SK-N-SH (cell line): ENCODE measurements at regions not wholly inside any gene's neighbourhood (a gene's known extent, or its start where the extent isn't known, plus 50 kb on each side); places are given as distances from the start of the nearest gene placed in this dataset.

Experiments used
- CTCF ChIA-PET: fragments of 300-600, 350-600 bp; formaldehyde crosslinking; extraction: SDS; loops from one replicate; lab custom pipeline; 2021; lab: Yijun Ruan, JAX
- POLR2A ChIA-PET: fragments of 350-600 bp; sonication (Branson Sonifier 250); formaldehyde crosslinking; extraction: SDS; loops from one replicate; lab custom pipeline; 2020; ENCODE audit warnings: antibody characterized with exemption, inconsistent platforms; lab: Yijun Ruan, JAX
- DNase-seq: peaks from one replicate; pipeline ENCODE4 v3.0.0; 2012
- H2AFZ ChIP-seq: fragments of 200-600 bp; sonication (generic); 2 replicates; pipeline ENCODE4 v1.8.1; 2016; ENCODE audit warnings: antibody characterized with exemption, mild to moderate bottlenecking, low read depth
- H3F3A ChIP-seq: fragments of 200-600 bp; sonication (generic); replicated peaks from 2 replicates; pipeline ENCODE3; 2016; ENCODE audit warnings: antibody characterized with exemption, mild to moderate bottlenecking; ENCODE audit not compliant: insufficient read depth
- H3K27ac ChIP-seq, 2 experiments: fragments of 200-500 bp in 1 of 2; fragments of 200-600 bp in 1 of 2; sonication (Bioruptor generic) in 1 of 2; sonication (generic), shearing (Covaris generic) in 1 of 2; 2 replicates each; pipeline versions ENCODE4 v1.5.1 to v1.6.1; 2014 to 2016; ENCODE audit warnings: low read depth in 2 of 2, inconsistent platforms in 1 of 2, low read length in 1 of 2, mild to moderate bottlenecking in 1 of 2, mixed read lengths in 1 of 2
- H3K27me3 ChIP-seq: fragments of 200-600 bp; sonication (generic), shearing (Covaris generic); 2 replicates; pipeline ENCODE4 v1.6.1; 2016; ENCODE audit warnings: mixed run types; ENCODE audit not compliant: insufficient read depth
- H3K36me3 ChIP-seq, 2 experiments: fragments of 200-500 bp in 1 of 2; fragments of 200-600 bp in 1 of 2; sonication (Bioruptor generic) in 1 of 2; sonication (generic) in 1 of 2; replicated peaks in 1 of 2; 2 replicates each; pipeline versions ENCODE3 to v1.5.1; 2014 to 2016; ENCODE audit warnings: low read length in 1 of 2, mild to moderate bottlenecking in 1 of 2; ENCODE audit not compliant: insufficient read depth in 2 of 2, control insufficient read depth in 1 of 2
- H3K4me1 ChIP-seq, 2 experiments: fragments of 200-500 bp in 1 of 2; fragments of 200-600 bp in 1 of 2; sonication (Bioruptor generic) in 1 of 2; sonication (generic), shearing (Covaris generic) in 1 of 2; 2 replicates each; pipeline versions ENCODE4 v1.5.1 to v1.6.1; 2014 to 2016; ENCODE audit warnings: low read depth in 1 of 2, low read length in 1 of 2, mixed run types in 1 of 2; ENCODE audit not compliant: insufficient read depth in 2 of 2, control insufficient read depth in 1 of 2
- H3K4me2 ChIP-seq: fragments of 200-600 bp; sonication (generic), shearing (Covaris generic); 2 replicates; pipeline ENCODE4 v1.6.1; 2017; ENCODE audit warnings: mixed run types
- H3K4me3 ChIP-seq, 2 experiments: fragments of 200-500 bp in 1 of 2; fragments of 200-600 bp in 1 of 2; sonication (Bioruptor generic) in 1 of 2; sonication (generic), shearing (Covaris generic) in 1 of 2; 2 replicates each; pipeline versions ENCODE4 v1.5.1 to v1.8.1; 2014 to 2016; ENCODE audit warnings: low read depth in 2 of 2, inconsistent platforms in 1 of 2, low read length in 1 of 2, mild to moderate bottlenecking in 1 of 2, mixed read lengths in 1 of 2, moderate library complexity in 1 of 2
- H3K79me2 ChIP-seq: fragments of 200-600 bp; sonication (generic); 2 replicates; pipeline ENCODE4 v1.8.1; 2017; ENCODE audit warnings: mild to moderate bottlenecking; ENCODE audit not compliant: insufficient read depth
- H3K9ac ChIP-seq: fragments of 200-600 bp; sonication (generic); 2 replicates; pipeline ENCODE4 v1.6.1; 2017; ENCODE audit warnings: mixed run types
- H3K9me2 ChIP-seq: fragments of 200-600 bp; sonication (generic); 2 replicates; pipeline ENCODE4 v1.6.1; 2017; ENCODE audit warnings: mixed run types
- H3K9me3 ChIP-seq: fragments of 200-600 bp; sonication (generic); 2 replicates; pipeline ENCODE4 v1.6.1; 2017; ENCODE audit warnings: mixed run types, mild to moderate bottlenecking, moderate library complexity
- H4K20me1 ChIP-seq: fragments of 200-600 bp; sonication (generic); 2 replicates; pipeline ENCODE4 v1.6.1; 2017; ENCODE audit warnings: mild to moderate bottlenecking, mixed run types; ENCODE audit not compliant: insufficient read depth
- CTCF ChIP-seq: fragments of 200-600 bp; sonication (generic); IDR thresholded peaks from 2 replicates; pipeline ENCODE4 v1.6.1; 2017; ENCODE audit warnings: antibody characterized with exemption, mild to moderate bottlenecking, moderate library complexity
- ELF1 ChIP-seq: IDR thresholded peaks from 2 replicates; pipeline ENCODE4 v1.4.0; 2012
- EP300 ChIP-seq, 2 experiments: IDR thresholded peaks; 2 replicates each; pipeline versions ENCODE4 v1.4.0 to v1.6.1; 2012; ENCODE audit warnings: borderline replicate concordance in 1 of 2, low read depth in 1 of 2, low read length in 1 of 2
- EZH2phosphoT487 ChIP-seq: fragments of 200-600 bp; sonication (generic); IDR thresholded peaks from 2 replicates; pipeline ENCODE4 v1.6.1; 2017; ENCODE audit warnings: low read depth, mixed run types, mild to moderate bottlenecking, antibody characterized with exemption, moderate library complexity, borderline replicate concordance
- FOXM1 ChIP-seq: IDR thresholded peaks from 2 replicates; pipeline ENCODE4 v1.4.0; 2012; ENCODE audit warnings: low read depth, mild to moderate bottlenecking
- GABPA ChIP-seq: IDR thresholded peaks from 2 replicates; pipeline ENCODE4 v1.4.0; 2012; ENCODE audit warnings: low read depth, mild to moderate bottlenecking
- GATA2 ChIP-seq: sonication (generic); formaldehyde crosslinking; IDR thresholded peaks from 2 replicates; pipeline ENCODE4 v1.5.0; 2020; ENCODE audit warnings: mild to moderate bottlenecking, missing genetic modification reagents
- MAX ChIP-seq: IDR thresholded peaks from 2 replicates; pipeline ENCODE4 v1.4.0; 2012; ENCODE audit warnings: low read depth
- MEF2A ChIP-seq: IDR thresholded peaks from 2 replicates; pipeline ENCODE4 v1.4.0; 2012; ENCODE audit warnings: low read depth, borderline replicate concordance
- NFIC ChIP-seq: IDR thresholded peaks from 2 replicates; pipeline ENCODE4 v1.4.0; 2012; ENCODE audit warnings: borderline replicate concordance
- NRF1 ChIP-seq: IDR thresholded peaks from 2 replicates; pipeline ENCODE4 v1.6.1; 2012; ENCODE audit warnings: low read depth, mild to moderate bottlenecking, low read length
- RAD21 ChIP-seq: IDR thresholded peaks from 2 replicates; pipeline ENCODE4 v1.6.1; 2012; ENCODE audit warnings: mild to moderate bottlenecking, low read length
- REST ChIP-seq: IDR thresholded peaks from 2 replicates; pipeline ENCODE4 v1.6.1; 2012; ENCODE audit warnings: mild to moderate bottlenecking, low read depth, low read length, moderate library complexity
- RXRA ChIP-seq: IDR thresholded peaks from 2 replicates; pipeline ENCODE4 v1.4.0; 2012; ENCODE audit warnings: low read depth, mild to moderate bottlenecking, borderline replicate concordance
- SIN3A ChIP-seq: IDR thresholded peaks from 2 replicates; pipeline ENCODE4 v1.6.1; 2012; ENCODE audit warnings: low read depth, mild to moderate bottlenecking, low read length, moderate library complexity, borderline replicate concordance
- SMC3 ChIP-seq: IDR thresholded peaks from 2 replicates; pipeline ENCODE4 v1.6.1; 2012; ENCODE audit warnings: low read depth, low read length, improper control_type of control experiment
- TAF1 ChIP-seq: IDR thresholded peaks from 2 replicates; pipeline ENCODE4 v1.6.1; 2012; ENCODE audit warnings: low read depth, mild to moderate bottlenecking, low read length, moderate library complexity, borderline replicate concordance
- TCF12 ChIP-seq: IDR thresholded peaks from 2 replicates; pipeline ENCODE4 v1.4.0; 2012
- TEAD4 ChIP-seq: IDR thresholded peaks from 2 replicates; pipeline ENCODE4 v1.4.0; 2012; ENCODE audit warnings: mild to moderate bottlenecking, borderline replicate concordance; ENCODE audit not compliant: insufficient read depth
- USF2 ChIP-seq: fragments of 150-350 bp; IDR thresholded peaks from 2 replicates; pipeline ENCODE4 v1.6.1; 2017; ENCODE audit warnings: antibody characterized with exemption, low read length, low read depth, borderline replicate concordance
- WGBS: methylation state at CpG from one replicate; pipeline ENCODE4 v1.1.6; 2017; ENCODE audit warnings: low lambda C conversion rate; 5-methylcytosine and 5-hydroxymethylcytosine counted together

GRCh38 chr2:228533156-228533555 lies 351.7 kb upstream of the SPHKAP start (continued):
- TF ChIP-seq NFIC = no peak
- TF ChIP-seq EP300 (IDR thresholded peaks at IDR 0.05; ENCODE audit: borderline replicate concordance in 1 of 2, low read depth in 1 of 2, low read length in 1 of 2) = no peak
- TF ChIP-seq MEF2A = no peak
- TF ChIP-seq RXRA = no peak
- TF ChIP-seq, all 33 proteins: peak for 0

GRCh38 chr2:228532233-228532632 lies 350.7 kb upstream of the SPHKAP start:
- DNase-seq = no peak
- Histone ChIP-seq H3K4me2 (no peak overlapping the region), H3K79me2 (no peaks in the 10 kb centered on the region), H3K9me2 (no peaks in the 10 kb centered on the region), H3K4me3 (no peak overlapping the region), H3K27me3 (no peaks in the 10 kb centered on the region), H3K36me3 (peaks cover 0 to 4% of the 10 kb centered on the region in 2 experiments), H3K9me3 (peaks cover 22% of the 10 kb centered on the region; the same call in 1 of the 2 replicates), H3K27ac (no peak overlapping the region), H2AFZ (no peak overlapping the region), H3K4me1 (no peaks in the 10 kb centered on the region), H3K9ac (no peak overlapping the region), H4K20me1 (no peaks in the 10 kb centered on the region), H3F3A (peaks cover 3% of the 10 kb centered on the region)
- TF ChIP-seq SMC3 = no peak
- no peak for TF ChIP-seq NRF1
- TF ChIP-seq USF2 = no peak
- TF ChIP-seq GATA2 (CRISPR knock-in tag) = no peak
- TF ChIP-seq EP300 (IDR thresholded peaks at IDR 0.05; ENCODE audit: borderline replicate concordance in 1 of 2, low read depth in 1 of 2, low read length in 1 of 2) = no peak
- TF ChIP-seq ELF1 = no peak
- TF ChIP-seq MAX = no peak
- no peak for TF ChIP-seq EZH2phosphoT487
- no peak for TF ChIP-seq FOXM1
- no peak for TF ChIP-seq MEF2A
- TF ChIP-seq TEAD4 = no peak
- no peak for TF ChIP-seq SIN3A
- TF ChIP-seq TCF12 = no peak
- TF ChIP-seq GABPA = no peak
- no peak for TF ChIP-seq REST
- no peak for TF ChIP-seq CTCF
- no peak for TF ChIP-seq TAF1
- no peak for TF ChIP-seq RAD21
- CTCF ChIA-PET = no interaction called here
- WGBS = 13% methylated on average over 1 of the region's 1 CpG
- POLR2A ChIA-PET = no interaction called here
